ENCODE measurements at regions not wholly inside any gene's neighbourhood (a gene's known extent, or its start where the extent isn't known, plus 50 kb on each side); places are given as distances from the start of the nearest gene placed in this dataset.

- TF ChIP-seq POLR2A (IDR thresholded peaks at IDR 0.05) = no peak
- no peak for TF ChIP-seq CTCF (IDR thresholded peaks at IDR 0.05)
- no peak for TF ChIP-seq POLR2AphosphoS5 (IDR thresholded peaks at IDR 0.05)
Observed at GRCh38 chr5:82445726-82446335, 167.7 kb upstream of the RPS23 start.
